ENCODE measurements at regions not wholly inside any gene's neighbourhood (a gene's known extent, or its start where the extent isn't known, plus 50 kb on each side); places are given as distances from the start of the nearest gene placed in this dataset.
A peak's percentile ranks its signal among the peaks of the same experiment; 100 is the strongest.

DNA sequence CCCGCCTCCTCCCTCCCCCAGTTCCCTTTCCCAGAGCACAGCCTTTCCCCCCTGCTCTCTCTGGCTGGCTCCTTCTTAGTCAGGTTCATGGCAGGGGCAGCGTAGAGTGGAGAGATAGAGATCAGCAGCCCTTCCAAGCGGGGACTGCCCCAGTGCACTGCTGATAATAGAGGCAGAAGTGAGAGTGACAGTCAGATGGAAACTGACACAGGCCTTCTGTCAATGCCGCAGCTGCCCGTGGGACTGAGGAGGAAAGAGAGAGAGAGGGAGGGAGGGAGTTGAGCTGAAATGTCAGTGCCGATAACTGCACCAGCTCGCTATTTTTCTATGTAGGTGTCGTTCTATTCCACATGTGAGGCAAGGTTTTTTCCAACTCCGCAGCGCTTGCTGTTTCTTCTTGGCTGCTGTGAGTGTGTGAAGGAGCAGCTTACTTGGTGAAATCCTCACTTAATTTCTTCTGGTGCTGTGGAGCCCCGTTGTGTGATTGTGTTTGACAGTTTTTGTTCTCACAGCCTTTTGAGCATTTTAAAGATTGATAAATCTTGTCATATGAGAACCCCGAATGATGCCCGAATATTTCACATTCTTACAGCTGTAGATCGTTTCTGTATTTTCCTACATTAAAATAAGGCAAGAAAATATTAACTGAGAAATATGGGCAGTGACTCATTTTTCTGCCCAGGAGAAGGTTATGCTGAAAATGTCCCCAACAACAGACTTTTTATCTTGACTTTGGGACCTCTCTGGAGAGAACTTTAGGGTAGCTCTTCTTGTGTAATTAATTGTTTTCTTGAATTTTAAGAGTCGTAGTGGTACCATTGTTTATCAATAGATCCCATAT lies 386.4 kb upstream of the MMS22L start (continued):
- TF ChIP-seq CEBPB (IDR thresholded peaks at IDR 0.05; ENCODE audit: borderline replicate concordance in 1 of 2, low read depth in 2 of 2, low read length in 2 of 2) (no peak), ZNF274 (IDR thresholded peaks at IDR 0.05; ENCODE audit: insufficient read depth, insufficient read length) (no peak), E2F4 (IDR thresholded peaks at IDR 0.05; ENCODE audit: low read depth, low read length) (no peak), PAX5 (IDR thresholded peaks at IDR 0.05; ENCODE audit: borderline replicate concordance, low read depth, low read length) (peak; percentile 92; the same call in 1 of the 2 replicates), NRF1 (conservative IDR thresholded peaks at IDR 0.05; ENCODE audit: low read depth, low read length) (no peak), SMAD1 (IDR thresholded peaks at IDR 0.05; ENCODE audit: low read depth, partially characterized antibody) (no peak), YY1 (IDR thresholded peaks at IDR 0.05; ENCODE audit: low read depth, low read length) (peak; percentile 31; the same call in 1 of the 2 replicates), SRF (IDR thresholded peaks at IDR 0.05; ENCODE audit: low read depth in 2 of 2, low read length in 2 of 2) (peak in 1 of 2 experiments; percentile 57; a peak in 1 of 4 replicates), HDGF (IDR thresholded peaks at IDR 0.05) (no peak), ZNF207 (IDR thresholded peaks at IDR 0.05; ENCODE audit: borderline replicate concordance) (no peak), POLR2AphosphoS5 (IDR thresholded peaks at IDR 0.05; ENCODE audit: low read length) (no peak), BRCA1 (IDR thresholded peaks at IDR 0.05; ENCODE audit: low read depth, low read length) (no peak), RAD51 (IDR thresholded peaks at IDR 0.05) (no peak), EP300 (IDR thresholded peaks at IDR 0.05; ENCODE audit: borderline replicate concordance in 1 of 2, control insufficient read depth in 1 of 2, low read depth in 2 of 2, low read length in 2 of 2) (peak; percentile 67 to 93; a peak in 3 of 4 replicates), SREBF2 (IDR thresholded peaks at IDR 0.05; ENCODE audit: low read length) (no peak), TARDBP (IDR thresholded peaks at IDR 0.05; ENCODE audit: borderline replicate concordance) (0 out of 2 replicates have a peak, but pooled peaks have one; percentile 71), NFIC (IDR thresholded peaks at IDR 0.05; ENCODE audit: low read depth, low read length) (peak; percentile 80), TBL1XR1 (IDR thresholded peaks at IDR 0.05; ENCODE audit: low read depth, low read length) (peak; percentile 87), HCFC1 (IDR thresholded peaks at IDR 0.05; ENCODE audit: low read length) (no peak), SIN3A (IDR thresholded peaks at IDR 0.05; ENCODE audit: low read depth, low read length) (no peak), MTA2 (IDR thresholded peaks at IDR 0.05; ENCODE audit: low read depth) (peak; percentile 89)
- TF ChIP-seq, protein P1, sequence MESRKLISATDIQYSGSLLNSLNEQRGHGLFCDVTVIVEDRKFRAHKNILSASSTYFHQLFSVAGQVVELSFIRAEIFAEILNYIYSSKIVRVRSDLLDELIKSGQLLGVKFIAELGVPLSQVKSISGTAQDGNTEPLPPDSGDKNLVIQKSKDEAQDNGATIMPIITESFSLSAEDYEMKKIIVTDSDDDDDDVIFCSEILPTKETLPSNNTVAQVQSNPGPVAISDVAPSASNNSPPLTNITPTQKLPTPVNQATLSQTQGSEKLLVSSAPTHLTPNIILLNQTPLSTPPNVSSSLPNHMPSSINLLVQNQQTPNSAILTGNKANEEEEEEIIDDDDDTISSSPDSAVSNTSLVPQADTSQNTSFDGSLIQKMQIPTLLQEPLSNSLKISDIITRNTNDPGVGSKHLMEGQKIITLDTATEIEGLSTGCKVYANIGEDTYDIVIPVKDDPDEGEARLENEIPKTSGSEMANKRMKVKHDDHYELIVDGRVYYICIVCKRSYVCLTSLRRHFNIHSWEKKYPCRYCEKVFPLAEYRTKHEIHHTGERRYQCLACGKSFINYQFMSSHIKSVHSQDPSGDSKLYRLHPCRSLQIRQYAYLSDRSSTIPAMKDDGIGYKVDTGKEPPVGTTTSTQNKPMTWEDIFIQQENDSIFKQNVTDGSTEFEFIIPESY (IDR thresholded peaks at IDR 0.05), result no peak
- TF ChIP-seq, protein P2, sequence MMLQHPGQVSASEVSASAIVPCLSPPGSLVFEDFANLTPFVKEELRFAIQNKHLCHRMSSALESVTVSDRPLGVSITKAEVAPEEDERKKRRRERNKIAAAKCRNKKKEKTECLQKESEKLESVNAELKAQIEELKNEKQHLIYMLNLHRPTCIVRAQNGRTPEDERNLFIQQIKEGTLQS (IDR thresholded peaks at IDR 0.05; ENCODE audit: borderline replicate concordance, extremely low read depth, low read depth, low read length), result no peak
- TF ChIP-seq, protein P3, sequence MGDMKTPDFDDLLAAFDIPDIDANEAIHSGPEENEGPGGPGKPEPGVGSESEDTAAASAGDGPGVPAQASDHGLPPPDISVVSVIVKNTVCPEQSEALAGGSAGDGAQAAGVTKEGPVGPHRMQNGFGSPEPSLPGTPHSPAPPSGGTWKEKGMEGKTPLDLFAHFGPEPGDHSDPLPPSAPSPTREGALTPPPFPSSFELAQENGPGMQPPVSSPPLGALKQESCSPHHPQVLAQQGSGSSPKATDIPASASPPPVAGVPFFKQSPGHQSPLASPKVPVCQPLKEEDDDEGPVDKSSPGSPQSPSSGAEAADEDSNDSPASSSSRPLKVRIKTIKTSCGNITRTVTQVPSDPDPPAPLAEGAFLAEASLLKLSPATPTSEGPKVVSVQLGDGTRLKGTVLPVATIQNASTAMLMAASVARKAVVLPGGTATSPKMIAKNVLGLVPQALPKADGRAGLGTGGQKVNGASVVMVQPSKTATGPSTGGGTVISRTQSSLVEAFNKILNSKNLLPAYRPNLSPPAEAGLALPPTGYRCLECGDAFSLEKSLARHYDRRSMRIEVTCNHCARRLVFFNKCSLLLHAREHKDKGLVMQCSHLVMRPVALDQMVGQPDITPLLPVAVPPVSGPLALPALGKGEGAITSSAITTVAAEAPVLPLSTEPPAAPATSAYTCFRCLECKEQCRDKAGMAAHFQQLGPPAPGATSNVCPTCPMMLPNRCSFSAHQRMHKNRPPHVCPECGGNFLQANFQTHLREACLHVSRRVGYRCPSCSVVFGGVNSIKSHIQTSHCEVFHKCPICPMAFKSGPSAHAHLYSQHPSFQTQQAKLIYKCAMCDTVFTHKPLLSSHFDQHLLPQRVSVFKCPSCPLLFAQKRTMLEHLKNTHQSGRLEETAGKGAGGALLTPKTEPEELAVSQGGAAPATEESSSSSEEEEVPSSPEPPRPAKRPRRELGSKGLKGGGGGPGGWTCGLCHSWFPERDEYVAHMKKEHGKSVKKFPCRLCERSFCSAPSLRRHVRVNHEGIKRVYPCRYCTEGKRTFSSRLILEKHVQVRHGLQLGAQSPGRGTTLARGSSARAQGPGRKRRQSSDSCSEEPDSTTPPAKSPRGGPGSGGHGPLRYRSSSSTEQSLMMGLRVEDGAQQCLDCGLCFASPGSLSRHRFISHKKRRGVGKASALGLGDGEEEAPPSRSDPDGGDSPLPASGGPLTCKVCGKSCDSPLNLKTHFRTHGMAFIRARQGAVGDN (IDR thresholded peaks at IDR 0.05), result no peak

All from GM12878 (cell line).